ENCODE measurements at regions not wholly inside any gene's neighbourhood (a gene's known extent, or its start where the extent isn't known, plus 50 kb on each side); places are given as distances from the start of the nearest gene placed in this dataset.

DNA sequence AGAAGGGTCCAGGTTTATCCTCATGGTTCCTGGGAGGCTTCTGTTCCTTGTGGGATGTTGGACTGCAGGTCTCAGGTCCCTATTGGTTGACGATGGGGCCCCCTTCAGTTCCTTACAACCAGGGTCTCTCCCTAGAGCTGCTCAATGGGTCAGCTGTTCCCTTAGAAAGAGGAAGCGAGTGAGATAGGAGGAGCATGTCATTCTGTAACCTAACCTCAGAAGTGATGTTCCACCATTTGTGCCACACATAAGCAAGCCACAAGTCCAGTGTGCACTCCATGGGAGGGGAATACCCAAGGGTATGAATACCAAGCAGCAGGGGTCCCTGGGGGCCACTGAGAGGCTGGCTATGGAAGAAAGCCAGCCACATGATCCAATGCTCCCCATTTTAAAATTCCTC, 192.7 kb downstream of the GATA3 start:
- Histone ChIP-seq H3K4me3 (no peak overlapping the region), H3K27me3 (no peaks in the 10 kb centered on the region), H3K36me3 (no peaks in the 10 kb centered on the region), H3K4me1 (no peaks in the 10 kb centered on the region), H3K27ac (no peak overlapping the region), H3K9me3 (no peaks in the 10 kb centered on the region)
- TF ChIP-seq, protein P1, sequence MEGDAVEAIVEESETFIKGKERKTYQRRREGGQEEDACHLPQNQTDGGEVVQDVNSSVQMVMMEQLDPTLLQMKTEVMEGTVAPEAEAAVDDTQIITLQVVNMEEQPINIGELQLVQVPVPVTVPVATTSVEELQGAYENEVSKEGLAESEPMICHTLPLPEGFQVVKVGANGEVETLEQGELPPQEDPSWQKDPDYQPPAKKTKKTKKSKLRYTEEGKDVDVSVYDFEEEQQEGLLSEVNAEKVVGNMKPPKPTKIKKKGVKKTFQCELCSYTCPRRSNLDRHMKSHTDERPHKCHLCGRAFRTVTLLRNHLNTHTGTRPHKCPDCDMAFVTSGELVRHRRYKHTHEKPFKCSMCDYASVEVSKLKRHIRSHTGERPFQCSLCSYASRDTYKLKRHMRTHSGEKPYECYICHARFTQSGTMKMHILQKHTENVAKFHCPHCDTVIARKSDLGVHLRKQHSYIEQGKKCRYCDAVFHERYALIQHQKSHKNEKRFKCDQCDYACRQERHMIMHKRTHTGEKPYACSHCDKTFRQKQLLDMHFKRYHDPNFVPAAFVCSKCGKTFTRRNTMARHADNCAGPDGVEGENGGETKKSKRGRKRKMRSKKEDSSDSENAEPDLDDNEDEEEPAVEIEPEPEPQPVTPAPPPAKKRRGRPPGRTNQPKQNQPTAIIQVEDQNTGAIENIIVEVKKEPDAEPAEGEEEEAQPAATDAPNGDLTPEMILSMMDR (IDR thresholded peaks at IDR 0.05), result no peak
- no peak for ATAC-seq
- DNase-seq, result no peak
- intact Hi-C loops (cut with DNase I), result no loop called here

DNA sequence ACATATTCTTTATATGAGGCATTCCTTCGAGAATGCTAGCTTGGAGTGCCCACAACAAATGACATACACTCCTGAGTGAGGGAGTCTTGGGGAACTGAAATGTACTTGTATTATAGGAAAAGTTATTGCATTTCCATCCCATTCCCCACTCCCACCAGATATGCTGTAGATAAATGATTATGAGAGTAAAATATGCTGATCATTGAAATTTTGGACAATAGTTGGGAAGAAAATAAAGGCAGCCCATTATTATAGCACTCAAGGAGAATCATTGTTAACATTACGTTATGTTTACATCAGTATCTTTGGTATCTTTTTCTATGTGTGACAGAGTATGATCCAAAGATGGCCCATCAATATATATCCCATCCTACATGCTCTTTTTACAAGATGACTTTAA, 194.4 kb downstream of the GATA3 start:
- Histone ChIP-seq H3K27me3 (no peaks in the 10 kb centered on the region), H3K36me3 (no peaks in the 10 kb centered on the region), H3K4me3 (no peak overlapping the region), H3K9me3 (no peaks in the 10 kb centered on the region), H3K4me1 (no peaks in the 10 kb centered on the region), H3K27ac (no peak overlapping the region)
- ATAC-seq (no peak), DNase-seq (no peak)
- intact Hi-C loops (cut with DNase I), result no loop called here
- TF ChIP-seq, protein P1 (IDR thresholded peaks at IDR 0.05), result no peak

DNA sequence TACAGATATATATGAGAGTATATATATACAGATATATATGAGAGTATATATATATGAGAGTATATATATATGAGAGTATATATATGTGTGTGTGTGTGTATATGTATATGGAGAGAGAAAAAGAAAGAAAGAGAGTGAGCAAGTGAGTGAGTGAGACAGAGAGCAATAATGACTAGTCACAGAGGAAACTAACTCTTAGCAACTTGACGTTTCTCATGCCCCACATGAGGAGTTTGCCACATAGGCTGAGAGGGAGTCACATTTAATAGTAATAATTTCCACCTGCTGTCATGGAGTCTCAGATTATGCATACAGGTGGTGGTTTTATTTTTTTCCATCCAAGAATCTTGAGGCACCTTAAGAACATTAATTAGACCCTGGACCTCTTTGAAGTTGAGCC, 199.9 kb downstream of the GATA3 start:
- TF ChIP-seq, protein P1 (IDR thresholded peaks at IDR 0.05), result no peak
- Histone ChIP-seq H3K36me3 (no peaks in the 10 kb centered on the region), H3K27me3 (no peaks in the 10 kb centered on the region), H3K9me3 (no peaks in the 10 kb centered on the region), H3K4me1 (no peaks in the 10 kb centered on the region), H3K4me3 (no peak overlapping the region), H3K27ac (no peak overlapping the region)
- ATAC-seq (no peak), DNase-seq (no peak)
- intact Hi-C loops (cut with DNase I), result no loop called here

DNA sequence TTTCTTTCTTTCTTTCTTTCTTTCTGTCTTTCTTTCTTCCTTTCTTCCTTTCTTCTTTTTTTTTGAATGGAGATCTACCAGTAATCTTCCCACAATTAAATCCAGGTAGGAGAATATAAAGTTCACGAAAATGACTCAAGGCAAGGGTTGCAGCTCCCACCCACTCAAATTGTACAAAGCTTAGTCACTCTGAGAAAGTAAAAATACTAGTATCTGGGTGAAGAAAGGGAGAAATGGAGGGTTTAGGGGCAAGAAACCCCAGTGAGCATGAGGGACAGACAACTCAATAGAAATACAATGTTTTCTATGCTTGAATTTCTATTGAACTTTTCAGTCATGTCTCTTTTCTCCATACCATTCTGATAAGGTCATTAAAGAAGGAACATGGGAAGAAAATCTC, 200.8 kb downstream of the GATA3 start:
- TF ChIP-seq, protein P1 (IDR thresholded peaks at IDR 0.05), result no peak
- Histone ChIP-seq H3K36me3 (no peaks in the 10 kb centered on the region), H3K4me3 (no peak overlapping the region), H3K27ac (no peak overlapping the region), H3K9me3 (no peaks in the 10 kb centered on the region), H3K27me3 (no peaks in the 10 kb centered on the region), H3K4me1 (no peaks in the 10 kb centered on the region)
- intact Hi-C loops (cut with DNase I), result no loop called here
- ATAC-seq (no peak), DNase-seq (no peak)

DNA sequence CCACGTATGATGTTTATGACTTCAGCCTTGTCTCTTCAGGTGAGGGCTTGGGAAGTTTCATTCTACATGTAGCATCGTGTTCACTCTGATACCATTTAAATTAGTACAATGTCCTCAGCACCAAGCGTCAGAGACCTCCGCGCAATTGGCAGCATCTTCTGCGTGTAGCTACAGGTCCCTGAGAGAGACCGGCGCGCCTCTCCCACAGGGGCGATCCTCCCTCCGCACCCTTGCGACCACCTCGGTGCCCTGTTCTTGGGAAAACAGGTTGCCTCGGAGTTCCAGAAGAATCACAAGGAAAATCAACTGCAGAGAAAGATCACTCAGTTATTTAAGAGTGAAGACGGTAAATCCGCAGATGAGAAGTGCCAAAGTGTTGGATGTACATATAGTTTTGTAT, 206.2 kb downstream of the GATA3 start:
- Histone ChIP-seq H3K27me3 (no peaks in the 10 kb centered on the region), H3K9me3 (no peaks in the 10 kb centered on the region), H3K27ac (no peak overlapping the region), H3K4me1 (no peaks in the 10 kb centered on the region), H3K4me3 (no peak overlapping the region), H3K36me3 (no peaks in the 10 kb centered on the region)
- DNase-seq (no peak), ATAC-seq (no peak)
- TF ChIP-seq, protein P1 (IDR thresholded peaks at IDR 0.05), result no peak
- intact Hi-C loops (cut with DNase I), result no loop called here

DNA sequence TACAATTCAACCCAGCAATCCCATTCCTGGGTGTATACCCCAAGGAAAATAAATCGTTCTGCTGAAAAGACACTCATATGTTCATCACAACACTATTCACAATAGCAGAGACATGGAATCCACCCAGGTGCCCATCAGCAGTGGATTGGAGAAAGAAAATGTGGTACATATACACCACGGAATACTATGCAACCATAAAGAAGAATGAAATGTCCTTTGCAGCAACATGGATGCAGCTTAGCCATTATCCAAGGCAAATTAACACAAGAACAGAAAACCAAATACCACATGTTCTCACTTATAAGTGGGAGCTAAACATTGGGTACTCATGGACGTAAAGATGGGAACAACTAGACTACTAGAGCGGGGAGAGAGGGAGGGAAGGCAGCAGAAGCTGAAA, 207.8 kb downstream of the GATA3 start:
- intact Hi-C loops (cut with DNase I), result no loop called here
- no peak for ATAC-seq
- H3K4me3 ChIP-seq, result no peak overlapping the region
- no peaks in the 10 kb centered on the region for H3K9me3 ChIP-seq
- H3K27me3 ChIP-seq, result no peaks in the 10 kb centered on the region
- H3K27ac ChIP-seq, result no peak overlapping the region
- H3K4me1 ChIP-seq, result no peaks in the 10 kb centered on the region
- TF ChIP-seq, protein P1 (IDR thresholded peaks at IDR 0.05), result no peak
- no peak for DNase-seq
- no peaks in the 10 kb centered on the region for H3K36me3 ChIP-seq
